ENCODE measurements at regions not wholly inside any gene's neighbourhood (a gene's known extent, or its start where the extent isn't known, plus 50 kb on each side); places are given as distances from the start of the nearest gene placed in this dataset.

- TF ChIP-seq CTCF (IDR thresholded peaks at IDR 0.05) (no peak), POLR2A (IDR thresholded peaks at IDR 0.05) (no peak)
Observed at GRCh38 chr13:83731113-83731512, 151.2 kb downstream of the SLITRK1 start.
